Retinal pigment epithelial cell (primary cell): ENCODE measurements at regions not wholly inside any gene's neighbourhood (a gene's known extent, or its start where the extent isn't known, plus 50 kb on each side); places are given as distances from the start of the nearest gene placed in this dataset.

Experiments
- DNase-seq: peaks from one replicate; pipeline ENCODE4 v3.0.0-alpha.2; 2010; ENCODE audit warnings: low read depth
- H3K4me3 ChIP-seq: 2 replicates; pipeline ENCODE4 v1.5.1; 2011; ENCODE audit warnings: mild to moderate bottlenecking, low read length, control low read depth, moderate library complexity
- TF ChIP-seq, protein P1 (sequence below): conservative IDR thresholded peaks from 2 replicates; pipeline ENCODE4 v1.5.1; 2011; ENCODE audit warnings: low read depth, low read length, control low read depth, inconsistent platforms

DNA sequence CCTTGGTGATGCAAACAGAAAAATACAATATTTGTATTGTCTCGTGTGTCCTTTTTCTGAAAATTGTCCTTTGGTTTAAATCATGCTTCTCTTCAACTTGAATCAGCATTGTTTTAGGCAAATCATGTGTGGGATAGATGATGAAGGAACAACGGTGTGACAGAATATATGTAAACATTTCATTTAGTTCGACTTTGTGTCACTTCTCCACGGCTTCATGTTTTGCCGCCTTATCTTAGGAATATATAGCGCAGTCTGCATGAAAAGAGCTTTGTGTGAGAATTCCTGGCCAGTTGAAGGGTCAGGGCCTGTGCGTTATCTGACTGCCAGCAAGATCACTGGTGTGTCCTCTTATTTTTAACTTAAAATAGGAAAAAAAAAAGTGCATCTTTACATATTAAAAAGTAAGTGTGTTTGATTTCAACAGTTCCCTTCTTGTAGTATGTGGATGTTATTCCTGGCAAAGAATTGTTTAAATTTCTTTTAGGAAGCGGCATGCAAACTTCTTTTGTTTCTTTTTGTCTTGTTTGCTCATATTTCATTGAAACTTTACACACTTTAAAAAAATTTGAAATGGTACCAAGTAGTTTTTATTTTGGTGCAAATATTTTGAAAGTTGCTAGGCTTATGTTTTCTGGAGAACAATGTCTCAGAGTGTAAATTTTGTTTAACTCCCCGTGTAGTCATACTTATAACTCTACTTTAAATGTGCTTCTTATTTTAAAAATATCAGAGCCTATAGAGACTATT, 465.2 kb downstream of the USP25 start:
- no peak for DNase-seq
- TF ChIP-seq, protein P1, sequence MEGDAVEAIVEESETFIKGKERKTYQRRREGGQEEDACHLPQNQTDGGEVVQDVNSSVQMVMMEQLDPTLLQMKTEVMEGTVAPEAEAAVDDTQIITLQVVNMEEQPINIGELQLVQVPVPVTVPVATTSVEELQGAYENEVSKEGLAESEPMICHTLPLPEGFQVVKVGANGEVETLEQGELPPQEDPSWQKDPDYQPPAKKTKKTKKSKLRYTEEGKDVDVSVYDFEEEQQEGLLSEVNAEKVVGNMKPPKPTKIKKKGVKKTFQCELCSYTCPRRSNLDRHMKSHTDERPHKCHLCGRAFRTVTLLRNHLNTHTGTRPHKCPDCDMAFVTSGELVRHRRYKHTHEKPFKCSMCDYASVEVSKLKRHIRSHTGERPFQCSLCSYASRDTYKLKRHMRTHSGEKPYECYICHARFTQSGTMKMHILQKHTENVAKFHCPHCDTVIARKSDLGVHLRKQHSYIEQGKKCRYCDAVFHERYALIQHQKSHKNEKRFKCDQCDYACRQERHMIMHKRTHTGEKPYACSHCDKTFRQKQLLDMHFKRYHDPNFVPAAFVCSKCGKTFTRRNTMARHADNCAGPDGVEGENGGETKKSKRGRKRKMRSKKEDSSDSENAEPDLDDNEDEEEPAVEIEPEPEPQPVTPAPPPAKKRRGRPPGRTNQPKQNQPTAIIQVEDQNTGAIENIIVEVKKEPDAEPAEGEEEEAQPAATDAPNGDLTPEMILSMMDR, result no peak
- H3K4me3 ChIP-seq, result peak overlapping the region; percentile 47

DNA sequence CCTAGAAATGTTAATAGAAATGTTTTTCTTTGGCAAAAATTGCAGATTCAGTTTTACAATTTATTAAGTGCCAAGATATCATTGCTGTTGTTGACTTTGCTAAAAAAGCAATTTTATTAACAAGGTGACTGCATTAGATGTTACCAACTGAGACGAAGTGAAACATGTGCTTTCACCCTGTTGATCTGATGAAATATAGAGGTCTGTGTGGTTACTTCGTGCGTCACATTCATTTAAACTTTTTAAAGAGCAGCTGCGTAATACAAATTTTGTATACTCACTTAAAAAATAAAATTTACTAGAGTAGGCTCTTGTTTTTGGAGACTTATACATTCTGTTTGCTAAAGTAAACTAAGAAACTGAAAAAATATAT, 465.7 kb downstream of the USP25 start:
- peak overlapping the region; percentile 47 for H3K4me3 ChIP-seq
- TF ChIP-seq, protein P1, result no peak
- no peak for DNase-seq

DNA sequence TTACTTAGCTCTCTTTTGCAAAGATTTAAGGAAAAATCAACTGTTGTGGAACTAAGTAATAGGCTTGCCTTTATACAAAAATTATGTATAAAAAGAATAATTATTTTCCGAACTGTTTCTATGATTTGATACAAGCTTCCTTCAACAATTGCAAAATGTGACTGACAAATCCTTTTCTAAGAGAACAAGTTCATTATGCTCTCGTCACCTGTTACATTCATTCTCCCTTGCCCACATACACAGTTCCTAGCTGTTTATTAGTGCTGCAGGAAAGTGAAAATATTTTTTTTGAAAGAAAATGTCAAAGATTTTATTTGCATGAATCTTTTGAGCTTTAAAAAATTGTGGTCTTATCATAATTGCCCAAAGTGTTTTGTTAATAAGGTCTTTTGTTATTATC, 466.2 kb downstream of the USP25 start:
- peak overlapping the region; percentile 30 for H3K4me3 ChIP-seq
- no peak for DNase-seq
- TF ChIP-seq, protein P1, result no peak

DNA sequence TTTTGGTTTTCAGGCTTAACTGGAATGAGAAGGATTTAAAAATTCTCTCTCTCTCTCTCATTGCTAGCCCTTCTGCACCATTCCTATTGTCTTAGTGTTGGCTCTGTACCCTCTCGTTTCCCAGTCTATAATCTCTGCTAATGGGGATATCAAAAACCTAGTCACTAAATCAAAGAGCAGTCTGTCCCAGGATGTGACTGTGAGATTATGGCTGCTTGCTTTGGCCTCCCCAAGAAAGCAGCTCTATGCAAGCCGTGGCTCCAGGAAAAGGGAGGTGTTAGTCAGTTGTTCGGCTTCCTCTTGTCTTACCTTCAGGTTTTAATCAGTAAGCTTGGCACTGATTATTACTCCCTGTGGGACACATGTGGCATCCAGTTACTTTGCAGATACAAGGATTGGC, 468.8 kb downstream of the USP25 start:
- H3K4me3 ChIP-seq, result no peak overlapping the region
- no peak for DNase-seq
- TF ChIP-seq, protein P1, result no peak

DNA sequence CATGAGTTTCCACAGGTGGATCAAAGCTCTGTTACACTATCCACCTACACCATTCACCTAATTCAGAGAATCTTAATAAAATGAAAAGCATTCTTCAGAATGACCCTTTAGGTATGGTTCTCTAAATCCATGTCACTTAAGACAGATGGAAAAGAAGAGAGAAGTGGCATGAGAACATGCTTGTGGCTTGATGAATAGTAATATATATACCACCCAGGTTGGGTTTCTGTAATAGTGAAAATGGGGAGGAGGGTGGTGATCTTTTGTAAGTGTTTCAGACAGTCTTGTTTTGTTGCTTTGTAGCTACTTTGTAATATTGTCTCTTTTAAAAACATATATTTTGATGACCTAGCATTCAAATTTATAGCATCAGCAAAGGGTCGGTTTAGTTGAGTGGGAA, 469.8 kb downstream of the USP25 start:
- no peak for DNase-seq
- TF ChIP-seq, protein P1, result no peak
- no peak overlapping the region for H3K4me3 ChIP-seq

DNA sequence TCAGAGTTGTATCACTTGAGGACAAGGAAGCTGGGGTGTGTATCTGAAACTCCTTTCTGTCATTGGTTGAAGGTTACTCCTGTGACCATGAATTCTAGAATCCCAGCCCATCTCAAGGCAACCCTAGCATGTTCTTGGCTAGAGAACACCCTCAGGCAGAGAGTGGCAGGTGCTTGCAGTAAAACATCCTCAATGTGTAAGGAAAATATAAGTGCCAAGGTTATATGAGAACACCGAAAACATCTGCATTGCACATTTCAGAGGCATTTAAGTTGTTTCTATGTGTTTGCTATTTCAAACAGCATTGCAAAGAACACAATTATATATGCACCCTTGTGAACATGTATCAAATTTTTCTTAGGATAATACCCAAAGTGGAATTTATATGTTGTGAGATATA, 471.9 kb downstream of the USP25 start:
- DNase-seq, result no peak
- TF ChIP-seq, protein P1, result no peak
- H3K4me3 ChIP-seq, result no peak overlapping the region

DNA sequence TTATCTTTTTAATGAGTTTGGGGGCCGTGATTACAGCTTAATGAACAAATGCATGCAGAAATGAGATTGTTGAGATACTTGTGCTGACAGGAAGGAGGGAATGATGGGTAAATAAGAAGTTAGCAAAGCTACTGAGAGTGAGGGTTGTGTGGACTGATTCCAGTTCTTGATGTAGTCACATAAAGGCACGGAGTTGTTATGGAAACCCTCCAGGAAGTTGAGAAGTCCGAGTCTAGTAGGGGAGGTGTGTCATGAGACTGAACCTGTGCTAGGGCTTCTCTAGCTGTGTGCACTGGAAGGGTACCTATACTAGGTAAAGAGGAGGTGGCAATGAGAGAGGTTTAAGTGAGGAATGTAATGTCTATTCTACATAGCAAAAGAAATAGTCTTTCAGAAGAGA, 475.7 kb downstream of the USP25 start:
- TF ChIP-seq, protein P1, result no peak
- no peak for DNase-seq
- H3K4me3 ChIP-seq, result no peak overlapping the region
